Hepatocyte (in vitro differentiated cells): ENCODE measurements at regions not wholly inside any gene's neighbourhood (a gene's known extent, or its start where the extent isn't known, plus 50 kb on each side); places are given as distances from the start of the nearest gene placed in this dataset.

ENCODE experiments used
- DNase-seq: peaks from one replicate; pipeline ENCODE4 v3.0.0-alpha.2; 2016; ENCODE audit warnings: low spot score
- H2AFZ ChIP-seq: fragments of 200-600 bp; sonication (generic); 2 replicates; pipeline ENCODE4 v1.6.0; 2016; ENCODE audit warnings: antibody characterized with exemption, mild to moderate bottlenecking
- H3K27ac ChIP-seq: fragments of 200-600 bp; sonication (generic); 2 replicates; pipeline ENCODE4 v1.5.1; 2016; ENCODE audit warnings: mild to moderate bottlenecking
- H3K27me3 ChIP-seq: fragments of 200-600 bp; sonication (generic); 2 replicates; pipeline ENCODE4 v1.6.1; 2016
- H3K36me3 ChIP-seq: fragments of 200-600 bp; sonication (generic); replicated peaks from 2 replicates; pipeline ENCODE4 v1.5.1; 2016; ENCODE audit warnings: low read depth; ENCODE audit not compliant: insufficient read depth
- H3K4me1 ChIP-seq: fragments of 200-600 bp; sonication (generic); 2 replicates; pipeline ENCODE4 v1.5.1; 2016; ENCODE audit warnings: mild to moderate bottlenecking, moderate library complexity; ENCODE audit not compliant: insufficient read depth
- H3K4me2 ChIP-seq: fragments of 200-600 bp; sonication (generic); 2 replicates; pipeline ENCODE4 v1.6.0; 2016
- H3K4me3 ChIP-seq: fragments of 200-600 bp; sonication (generic); 2 replicates; pipeline ENCODE4 v1.5.1; 2016; ENCODE audit warnings: mild to moderate bottlenecking
- H3K79me2 ChIP-seq: fragments of 200-600 bp; sonication (generic); 2 replicates; pipeline ENCODE4 v1.6.0; 2017; ENCODE audit warnings: mild to moderate bottlenecking
- H3K9me2 ChIP-seq: fragments of 200-600 bp; sonication (generic); replicated peaks from 2 replicates; pipeline ENCODE4 v1.6.0; 2017; ENCODE audit warnings: mild to moderate bottlenecking; ENCODE audit not compliant: insufficient read depth
- H3K9me3 ChIP-seq: fragments of 200-600 bp; sonication (generic); 2 replicates; pipeline ENCODE4 v1.5.1; 2016; ENCODE audit warnings: low read depth, mild to moderate bottlenecking
- H4K20me1 ChIP-seq: fragments of 200-600 bp; sonication (generic); 2 replicates; pipeline ENCODE4 v1.6.0; 2016; ENCODE audit warnings: mild to moderate bottlenecking; ENCODE audit not compliant: insufficient read depth, poor library complexity, severe bottlenecking
- CTCF ChIP-seq: fragments of 200-600 bp; sonication (generic); IDR thresholded peaks from 2 replicates; pipeline ENCODE4 v1.5.1; 2016; ENCODE audit warnings: antibody characterized with exemption, mild to moderate bottlenecking; ENCODE audit not compliant: poor library complexity
- EZH2 ChIP-seq: fragments of 200-600 bp; sonication (generic); IDR thresholded peaks from 2 replicates; pipeline ENCODE4 v1.6.1; 2016; ENCODE audit warnings: antibody characterized with exemption, mild to moderate bottlenecking, borderline replicate concordance
- EZH2phosphoT487 ChIP-seq: fragments of 200-600 bp; sonication (generic); IDR thresholded peaks from one replicate; pipeline ENCODE4 v1.6.1; 2018; ENCODE audit warnings: antibody characterized with exemption, mild to moderate bottlenecking, low read depth, moderate library complexity; ENCODE audit not compliant: unreplicated experiment, severe bottlenecking
- WGBS: methylation state at CpG from one replicate; pipeline ENCODE4 v1.1.6; 2016; ENCODE audit warnings: low lambda C conversion rate; ENCODE audit errors: missing lambda C conversion rate; 5-methylcytosine and 5-hydroxymethylcytosine counted together

GRCh38 chr15:96253006-96253747, 77.3 kb upstream of the NR2F2 start:
- Histone ChIP-seq H3K27me3 (no peaks in the 10 kb centered on the region), H3K9me3 (no peaks in the 10 kb centered on the region), H3K4me2 (no peak overlapping the region), H3K79me2 (no peaks in the 10 kb centered on the region), H3K4me1 (peaks cover 12% of the 10 kb centered on the region), H3K36me3 (no peaks in the 10 kb centered on the region), H4K20me1 (no peaks in the 10 kb centered on the region), H3K9me2 (no peaks in the 10 kb centered on the region), H3K4me3 (no peak overlapping the region), H3K27ac (peak overlapping the region; percentile 24), H2AFZ (no peak overlapping the region)
- no peak for TF ChIP-seq EZH2
- no peak for TF ChIP-seq CTCF
- peak; percentile 94 for TF ChIP-seq EZH2phosphoT487
- DNase-seq, result no peak
- 57% methylated on average over 7 of the region's 7 CpGs for WGBS

- Histone ChIP-seq H3K4me2 (no peak overlapping the region), H3K27me3 (no peaks in the 10 kb centered on the region), H3K9me2 (no peaks in the 10 kb centered on the region), H3K9me3 (no peaks in the 10 kb centered on the region), H3K36me3 (no peaks in the 10 kb centered on the region), H3K79me2 (no peaks in the 10 kb centered on the region), H3K27ac (peak overlapping the region; percentile 24), H3K4me1 (peaks cover 12% of the 10 kb centered on the region), H3K4me3 (no peak overlapping the region), H4K20me1 (no peaks in the 10 kb centered on the region), H2AFZ (no peak overlapping the region)
- TF ChIP-seq CTCF (no peak), EZH2phosphoT487 (no peak), EZH2 (no peak)
- WGBS, result 69% methylated on average over 6 of the region's 6 CpGs
- DNase-seq, result no peak
Observed at GRCh38 chr15:96254173-96254572, 76.3 kb upstream of the NR2F2 start.

DNA sequence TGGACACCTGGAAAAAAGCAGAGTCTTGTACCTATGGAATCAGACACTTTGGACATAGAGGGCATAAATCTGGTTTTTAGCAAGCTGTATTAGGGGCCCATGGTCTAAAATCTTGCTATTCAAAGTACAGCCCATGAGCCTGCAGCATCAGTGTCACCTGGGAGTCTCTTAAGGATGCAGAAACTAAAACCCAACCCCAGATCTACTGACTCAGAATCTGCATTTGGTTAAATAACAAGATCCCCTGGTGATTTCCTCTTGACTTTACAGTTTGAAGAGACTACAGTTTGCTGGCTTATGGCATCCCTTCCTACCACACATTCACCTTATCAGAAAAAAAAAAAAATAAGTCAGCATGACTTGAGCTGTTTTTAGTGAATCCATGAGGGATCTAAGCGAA, 74.9 kb upstream of the NR2F2 start:
- no peaks in the 10 kb centered on the region for H3K27me3 ChIP-seq
- no peak overlapping the region for H2AFZ ChIP-seq
- H3K79me2 ChIP-seq, result no peaks in the 10 kb centered on the region
- no peak overlapping the region for H3K4me3 ChIP-seq
- H3K36me3 ChIP-seq, result no peaks in the 10 kb centered on the region
- no peaks in the 10 kb centered on the region for H4K20me1 ChIP-seq
- no peak overlapping the region for H3K4me2 ChIP-seq
- H3K9me3 ChIP-seq, result no peaks in the 10 kb centered on the region
- TF ChIP-seq EZH2, result no peak
- TF ChIP-seq CTCF, result no peak
- TF ChIP-seq EZH2phosphoT487, result no peak
- WGBS, result 96% methylated on average over 1 of the region's 1 CpG
- H3K9me2 ChIP-seq, result no peaks in the 10 kb centered on the region
- no peak for DNase-seq
- H3K4me1 ChIP-seq, result peaks cover 12% of the 10 kb centered on the region
- H3K27ac ChIP-seq, result no peak overlapping the region
